NCI-H526 (cell line): ENCODE measurements at regions not wholly inside any gene's neighbourhood (a gene's known extent, or its start where the extent isn't known, plus 50 kb on each side); places are given as distances from the start of the nearest gene placed in this dataset.

ENCODE experiments used
- DNase-seq, 2 experiments: peaks; one replicate each; lab custom pipeline; 2025; lab: John Stamatoyannopoulos, UW

DNA sequence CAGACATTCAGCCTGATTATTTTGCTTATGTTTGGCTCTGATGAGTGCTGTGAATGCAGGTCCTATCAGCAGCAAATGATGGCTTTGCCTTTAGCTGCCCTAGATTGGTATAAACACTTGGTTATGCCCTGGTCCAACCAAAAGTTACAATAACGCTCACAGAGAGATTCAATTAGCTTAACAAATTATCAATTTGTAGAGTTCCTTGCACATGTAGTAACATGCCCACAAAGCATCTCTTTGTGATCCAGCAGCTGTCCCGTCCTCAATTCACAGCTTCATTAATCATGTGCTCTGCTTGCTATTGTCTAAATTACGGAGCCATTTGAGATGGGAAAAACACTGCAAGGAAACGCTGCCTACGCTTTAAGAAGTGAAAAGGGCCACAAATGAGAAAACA lies 457.9 kb downstream of the HDGFL1 start:
- peak; percentile 93 to 96 for DNase-seq

DNA sequence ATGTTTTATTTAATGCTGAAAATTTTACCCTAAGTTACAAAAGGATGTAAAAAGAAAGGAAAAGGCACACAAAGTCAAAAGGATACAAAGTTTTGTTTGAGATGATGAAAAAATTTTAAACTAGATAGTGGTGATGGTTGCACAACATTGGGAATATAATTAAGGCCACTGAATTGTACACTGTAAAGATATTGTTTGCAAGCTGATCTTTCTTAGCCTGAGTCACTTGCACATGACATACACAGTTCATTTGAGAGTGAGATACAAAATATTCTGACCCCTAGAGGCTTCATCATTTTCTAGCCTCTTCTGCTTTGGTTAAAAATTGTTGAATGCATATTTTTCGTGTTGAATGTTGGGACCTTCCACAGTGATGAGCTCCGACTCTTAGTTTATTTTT lies 462.6 kb downstream of the HDGFL1 start:
- DNase-seq = no peak

DNA sequence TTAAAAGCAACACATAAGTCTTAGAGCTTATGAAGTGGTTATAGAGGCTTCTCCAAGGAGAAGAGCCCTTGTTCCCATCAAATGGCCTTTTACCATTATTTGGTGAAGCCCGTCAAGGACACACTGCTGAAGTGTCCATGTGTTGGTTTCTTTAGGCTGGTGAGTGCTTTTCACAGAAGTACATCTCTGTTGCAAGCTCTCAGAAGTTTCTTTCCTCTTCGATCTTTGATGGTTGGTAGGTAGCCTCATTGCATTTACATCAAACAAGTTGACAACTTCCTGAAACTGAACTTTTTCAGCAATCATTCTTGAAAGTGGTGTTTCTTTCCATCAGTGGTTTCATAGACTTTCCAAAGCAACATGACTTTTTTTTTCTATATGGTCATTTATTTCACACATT lies 465.6 kb downstream of the HDGFL1 start:
- DNase-seq = no peak

DNA sequence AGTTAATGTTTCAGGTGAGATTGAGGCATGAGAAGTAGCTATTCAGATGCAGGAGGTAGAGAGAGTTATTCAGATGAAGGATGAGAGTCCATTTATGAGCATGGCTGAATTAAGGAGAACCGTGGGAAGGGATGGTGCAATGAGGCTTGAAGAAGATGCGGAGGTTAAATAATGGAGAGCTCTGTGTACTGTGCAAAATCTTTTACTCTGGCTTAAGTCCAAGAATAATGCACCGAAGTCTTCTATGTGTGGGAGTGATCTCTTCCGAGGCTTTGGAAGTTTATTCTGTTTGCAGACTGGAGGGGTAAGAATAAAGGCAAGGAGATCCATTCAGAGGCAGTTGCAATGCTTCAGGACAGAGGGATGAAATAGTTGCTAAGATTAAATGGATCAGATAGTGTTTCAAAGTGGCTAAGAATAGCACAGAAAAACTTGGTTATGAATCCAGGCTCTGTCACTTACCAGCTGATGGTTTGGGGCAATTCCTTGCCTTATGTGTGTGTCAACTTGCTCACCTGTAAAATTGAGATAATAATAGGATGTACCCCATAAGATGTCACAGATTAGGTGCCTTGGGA lies 467.1 kb downstream of the HDGFL1 start:
- DNase-seq = no peak

- DNase-seq = no peak
These were observed 471.5 kb downstream of the HDGFL1 start for GRCh38 chr6:23040899-23041298.

DNA sequence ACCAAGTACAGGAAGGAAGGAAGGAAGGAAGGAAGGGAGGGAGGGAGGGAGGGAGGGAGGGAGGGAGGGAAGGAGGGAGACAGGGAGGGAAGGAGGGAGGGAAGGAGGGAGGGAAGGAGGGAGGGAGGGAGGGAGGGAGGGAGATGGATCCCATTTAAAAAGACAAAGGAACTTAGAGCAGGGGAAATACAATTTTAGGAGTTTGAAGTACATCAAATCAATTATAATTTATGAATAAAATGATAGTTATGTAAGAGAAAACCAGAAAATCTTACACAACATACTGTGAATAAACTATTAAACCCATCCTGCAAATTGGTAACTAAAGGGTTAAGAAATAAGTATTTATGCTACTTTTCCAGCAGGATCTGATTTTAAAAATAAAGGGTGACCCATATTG lies 475.9 kb downstream of the HDGFL1 start:
- no peak for DNase-seq

DNA sequence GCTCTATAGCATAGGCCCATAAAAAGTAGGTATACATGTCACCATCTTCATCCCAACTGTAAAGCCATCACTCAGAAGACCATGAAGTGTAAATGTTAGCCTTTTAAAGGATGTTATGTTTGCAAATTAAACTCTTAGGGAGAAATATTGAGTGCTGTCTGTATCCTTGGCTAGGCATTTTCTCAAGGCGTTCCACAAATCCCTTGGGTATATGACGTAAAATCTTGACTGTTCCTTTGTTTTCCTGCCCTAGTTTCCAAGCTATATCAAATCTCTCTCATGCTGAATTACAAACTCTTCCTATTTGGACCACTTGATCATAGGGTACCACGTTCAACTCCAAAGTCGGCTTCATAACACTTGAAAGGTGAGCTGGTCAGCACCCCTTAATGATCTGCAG lies 486.2 kb downstream of the HDGFL1 start:
- DNase-seq = no peak

- no peak for DNase-seq
These were observed 504.5 kb downstream of the HDGFL1 start for GRCh38 chr6:23073821-23074220.

DNA sequence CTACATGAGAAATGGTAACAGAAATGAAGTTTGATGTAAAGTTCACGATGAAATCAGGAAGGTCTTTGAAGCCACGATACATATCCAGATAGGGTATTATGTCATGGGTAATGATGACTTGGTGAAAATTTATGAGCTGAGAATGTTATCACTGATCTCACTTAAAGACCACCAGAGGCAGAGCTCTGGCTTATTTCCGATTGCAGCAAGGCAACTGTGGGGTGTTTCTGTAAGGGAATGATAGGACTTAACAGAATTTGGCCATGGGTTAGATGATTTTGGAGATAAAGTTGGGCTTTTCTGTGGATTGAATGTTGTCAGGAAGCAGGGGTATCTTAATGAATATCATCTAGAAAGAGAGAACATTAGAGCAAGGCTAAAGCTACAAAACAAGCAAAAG lies 508.4 kb downstream of the HDGFL1 start:
- DNase-seq = no peak

GRCh38 chr6:23081701-23082100 lies 512.3 kb downstream of the HDGFL1 start:
- no peak for DNase-seq

DNA sequence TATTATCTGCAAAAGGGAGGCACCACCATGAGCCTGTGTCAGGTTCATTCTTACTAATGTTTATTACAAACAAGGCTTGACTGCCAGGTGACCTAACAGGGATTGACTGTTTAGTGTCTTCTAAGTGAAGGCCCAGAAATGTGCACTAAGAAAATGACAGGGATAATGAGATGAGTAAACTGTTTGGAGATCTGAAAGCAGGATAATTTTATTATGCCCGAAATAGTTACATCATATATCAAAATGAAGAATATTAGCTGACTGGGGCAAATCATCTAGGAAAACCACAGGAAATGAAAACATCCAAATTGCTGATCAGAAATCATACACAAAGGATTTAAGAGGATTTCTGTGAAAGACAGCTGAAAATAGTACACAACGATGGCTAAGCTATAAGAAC lies 516.7 kb downstream of the HDGFL1 start:
- DNase-seq = no peak

DNA sequence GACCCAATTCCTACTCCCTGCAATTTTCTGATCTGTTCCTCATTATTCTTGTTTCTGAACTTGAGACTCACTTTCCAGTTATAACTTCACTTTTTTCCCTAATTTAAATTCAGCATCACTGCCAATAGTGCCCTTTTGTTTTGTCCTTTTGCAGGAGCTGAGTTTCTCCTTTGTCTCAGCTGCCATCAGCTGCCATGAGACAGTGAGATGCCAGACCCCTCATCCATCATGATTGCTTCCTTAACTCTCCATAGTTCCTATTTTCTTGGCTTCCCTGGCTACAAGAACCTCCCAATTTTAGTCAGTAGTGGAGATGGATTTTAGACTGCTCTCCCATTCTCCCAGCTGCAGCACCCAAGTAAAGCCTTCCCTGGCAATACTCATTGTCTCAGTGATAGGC lies 518.1 kb downstream of the HDGFL1 start:
- no peak for DNase-seq

GRCh38 chr6:23088761-23089160 lies 519.4 kb downstream of the HDGFL1 start:
- DNase-seq = no peak

DNA sequence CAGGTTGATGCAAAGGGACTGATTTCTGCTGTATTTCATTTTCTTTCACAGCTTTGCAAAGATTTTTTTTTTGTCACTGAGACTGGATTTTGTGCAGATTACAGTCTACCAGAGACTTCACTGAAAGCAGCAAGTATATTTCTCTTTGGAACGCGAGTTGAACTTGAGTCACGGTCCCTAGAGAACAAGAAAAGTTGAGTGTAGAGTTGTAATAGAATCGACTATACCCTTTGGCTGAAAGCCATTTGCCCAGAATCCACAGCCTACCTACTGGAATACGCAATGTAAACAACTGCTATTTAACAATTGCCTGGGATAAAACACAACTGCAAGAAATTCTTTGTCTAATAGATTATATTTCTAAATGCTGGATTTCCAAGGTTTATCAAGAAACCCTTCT lies 520.6 kb downstream of the HDGFL1 start:
- DNase-seq = no peak

GRCh38 chr6:23091795-23092194 lies 522.4 kb downstream of the HDGFL1 start:
- no peak for DNase-seq

GRCh38 chr6:23096876-23097275 lies 527.5 kb downstream of the HDGFL1 start:
- no peak for DNase-seq

DNA sequence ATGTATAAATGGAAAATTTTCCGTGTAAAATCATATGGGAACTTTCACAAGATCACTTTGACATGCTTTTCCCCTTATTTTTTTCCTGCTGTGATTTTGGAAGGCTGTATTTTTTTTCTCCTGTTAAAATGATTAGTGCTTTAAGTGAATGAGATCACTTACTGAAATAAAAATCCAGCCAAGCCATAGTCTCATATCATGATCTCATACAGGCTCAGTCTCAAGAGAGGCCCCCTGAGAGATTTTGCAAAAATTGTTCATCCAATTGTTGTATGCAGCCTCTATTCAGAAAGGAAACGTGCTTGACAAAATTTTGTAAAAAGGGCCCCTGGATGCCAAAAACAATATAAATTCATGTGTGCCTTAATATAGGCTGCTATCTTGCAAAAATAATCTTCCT lies 528.2 kb downstream of the HDGFL1 start:
- no peak for DNase-seq

DNA sequence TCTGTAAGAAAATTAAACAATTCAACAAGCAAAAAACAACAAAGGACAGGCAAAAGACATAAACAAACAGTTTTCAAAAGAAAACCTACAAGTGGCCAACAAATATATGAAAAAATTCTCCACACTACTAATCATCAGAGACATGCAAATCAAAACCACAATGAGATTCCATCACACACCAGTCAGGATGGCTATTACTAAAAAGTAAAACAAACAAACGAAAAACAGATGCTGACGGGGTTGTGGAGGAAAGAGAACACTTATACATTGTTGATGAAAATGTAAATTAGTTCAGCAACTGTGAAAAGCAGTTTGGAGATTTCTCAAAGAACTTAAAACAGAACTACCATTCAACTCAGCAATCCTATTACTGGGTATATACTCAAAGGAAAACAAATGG lies 537.6 kb downstream of the HDGFL1 start:
- peak; percentile 6 to 17 for DNase-seq

GRCh38 chr6:23111984-23112383 lies 542.6 kb downstream of the HDGFL1 start:
- DNase-seq = no peak

DNA sequence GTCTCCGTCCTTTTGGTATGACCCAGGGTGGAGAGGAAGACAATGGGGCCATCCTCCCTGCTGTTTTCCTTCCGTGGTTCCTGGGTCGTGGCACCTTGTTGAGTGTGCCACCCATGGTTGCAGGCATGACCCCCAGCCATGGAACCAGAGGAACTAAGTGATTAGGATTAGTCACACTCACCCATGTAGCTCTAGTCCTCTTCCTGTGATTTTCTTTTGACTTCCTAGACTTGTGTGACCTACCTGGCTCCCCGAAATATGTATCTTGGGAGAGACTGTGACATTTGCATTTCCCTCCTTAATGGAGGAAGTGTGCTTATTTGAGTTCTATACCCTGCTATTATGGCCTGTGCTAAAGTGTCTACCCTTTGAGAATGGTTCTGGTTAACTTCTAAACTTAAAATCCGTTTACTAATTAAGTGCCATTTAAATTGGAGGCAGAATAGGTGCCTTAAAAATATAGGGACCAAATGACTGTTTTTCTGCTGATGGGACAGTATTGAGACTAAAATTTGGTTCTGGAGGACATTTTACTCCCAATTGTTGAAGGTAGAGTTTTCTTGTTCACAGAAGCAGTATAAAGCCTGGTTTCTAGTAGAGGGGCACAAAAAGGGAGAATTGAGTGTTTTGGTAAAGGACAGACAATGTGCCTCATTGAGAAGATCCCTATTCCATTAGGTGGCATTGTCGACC lies 545.6 kb downstream of the HDGFL1 start:
- DNase-seq = no peak

- no peak for DNase-seq
These were observed 568.2 kb downstream of the HDGFL1 start for GRCh38 chr6:23137611-23138010.

- no peak for DNase-seq
These were observed 571.5 kb downstream of the HDGFL1 start for GRCh38 chr6:23140871-23141270.

DNA sequence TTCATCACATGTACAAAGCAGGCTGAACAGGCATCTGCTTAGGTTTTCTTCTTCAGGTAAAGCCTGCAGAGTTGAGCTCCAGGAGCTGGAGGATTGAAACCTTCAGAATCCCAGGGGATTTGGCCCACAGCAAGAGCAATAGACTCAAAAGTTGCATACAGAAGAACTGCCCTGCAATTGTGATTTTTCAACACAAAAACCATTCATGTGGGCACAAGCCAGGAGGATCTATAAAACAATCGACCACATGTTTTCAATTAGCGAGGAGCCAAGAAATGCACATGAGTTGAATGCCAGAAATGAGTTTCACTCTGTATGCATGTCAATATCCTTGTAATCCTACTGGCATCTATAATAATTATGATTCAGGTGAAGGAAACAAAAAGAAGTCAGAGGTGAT lies 576.4 kb downstream of the HDGFL1 start:
- DNase-seq = no peak

- DNase-seq = no peak
These were observed 584.8 kb downstream of the HDGFL1 start for GRCh38 chr6:23154159-23154558.
